CD14-positive monocyte (primary cell): ENCODE measurements at regions not wholly inside any gene's neighbourhood (a gene's known extent, or its start where the extent isn't known, plus 50 kb on each side); places are given as distances from the start of the nearest gene placed in this dataset.

Experiments used
- DNase-seq, 3 donors: peaks; one replicate each; pipeline ENCODE4 v3.0.0-alpha.2; 2011 to 2022
- H2AFZ ChIP-seq: 2 replicates; pipeline ENCODE4 v1.6.0; 2012; ENCODE audit warnings: mild to moderate bottlenecking, low read depth, low read length, inconsistent platforms; ENCODE audit not compliant: insufficient read depth, poor library complexity, severe bottlenecking
- H3K27ac ChIP-seq, 2 donors: 1 replicate in 1 of 2; 2 replicates in 1 of 2; pipeline ENCODE4 v1.5.1; 2012 to 2013; ENCODE audit warnings: low read length in 2 of 2, control low read depth in 1 of 2, inconsistent platforms in 1 of 2, low read depth in 1 of 2, mild to moderate bottlenecking in 1 of 2
- H3K27me3 ChIP-seq, 2 donors: one replicate each; pipeline versions ENCODE4 v1.6.0 to v1.6.1; 2011 to 2013; ENCODE audit warnings: low read length in 2 of 2; ENCODE audit not compliant: control insufficient read depth in 2 of 2, insufficient read depth in 2 of 2
- H3K36me3 ChIP-seq, 2 donors: replicated peaks in 1 of 2; 1 replicate in 1 of 2; 2 replicates in 1 of 2; pipeline versions ENCODE4 v1.5.1 to v1.6.1; 2012 to 2013; ENCODE audit warnings: low read length in 2 of 2, control low read depth in 1 of 2, inconsistent platforms in 1 of 2, mild to moderate bottlenecking in 1 of 2; ENCODE audit not compliant: insufficient read depth in 2 of 2, control insufficient read depth in 1 of 2
- H3K4me1 ChIP-seq, 2 donors: 1 replicate in 1 of 2; 2 replicates in 1 of 2; pipeline versions ENCODE4 v1.5.1 to v1.6.1; 2012 to 2013; ENCODE audit warnings: low read length in 2 of 2, control low read depth in 1 of 2, inconsistent platforms in 1 of 2, mild to moderate bottlenecking in 1 of 2, moderate library complexity in 1 of 2; ENCODE audit not compliant: insufficient read depth in 2 of 2, control insufficient read depth in 1 of 2
- H3K4me2 ChIP-seq: replicated peaks from 2 replicates; pipeline ENCODE3; 2012; ENCODE audit warnings: low read length, moderate library complexity, mild to moderate bottlenecking; ENCODE audit not compliant: poor library complexity, severe bottlenecking; ENCODE audit errors: extremely low read depth
- H3K4me3 ChIP-seq, 3 experiments: fragments of 200-600 bp in 1 of 3; sonication (generic) in 1 of 3; replicated peaks in 1 of 3; 1 replicate in 2 of 3; 2 replicates in 1 of 3; pipeline ENCODE4 v1.5.1; 2011 to 2013; ENCODE audit warnings: low read length in 3 of 3, mild to moderate bottlenecking in 3 of 3, control low read depth in 2 of 3, low read depth in 2 of 3, inconsistent platforms in 1 of 3, moderate library complexity in 1 of 3
- H3K79me2 ChIP-seq: 2 replicates; pipeline ENCODE4 v1.6.0; 2012; ENCODE audit warnings: mild to moderate bottlenecking, control low read depth, inconsistent platforms, low read length, moderate library complexity; ENCODE audit not compliant: insufficient read depth
- H3K9ac ChIP-seq: 2 replicates; pipeline ENCODE4 v1.6.0; 2017; ENCODE audit warnings: low read length, mild to moderate bottlenecking; ENCODE audit not compliant: insufficient read depth, poor library complexity, severe bottlenecking
- H3K9me3 ChIP-seq, 2 donors: replicated peaks in 1 of 2; 1 replicate in 1 of 2; 2 replicates in 1 of 2; pipeline versions ENCODE4 v1.5.1 to v1.6.1; 2012 to 2013; ENCODE audit warnings: low read length in 2 of 2, control low read depth in 1 of 2; ENCODE audit not compliant: control insufficient read depth in 1 of 2, insufficient read depth in 1 of 2
- H4K20me1 ChIP-seq: 2 replicates; pipeline ENCODE4 v1.6.0; 2012; ENCODE audit warnings: mild to moderate bottlenecking, low read length, control low read depth, moderate library complexity; ENCODE audit not compliant: insufficient read depth
- H3K27ac Mint-ChIP-seq, 7 donors: one replicate each; pipeline ENCODE4 v1.8.0; 2020; ENCODE audit warnings: mild to moderate bottlenecking in 7 of 7, mixed read lengths in 7 of 7, moderate library complexity in 6 of 7, inconsistent platforms in 2 of 7
- H3K27me3 Mint-ChIP-seq, 3 donors: one replicate each; pipeline ENCODE4 v1.8.0; 2021 to 2022; ENCODE audit warnings: low read depth in 3 of 3, mild to moderate bottlenecking in 3 of 3, mixed read lengths in 3 of 3, moderate library complexity in 3 of 3, inconsistent platforms in 1 of 3
- H3K36me3 Mint-ChIP-seq, 2 donors: one replicate each; pipeline ENCODE4 v1.8.0; 2020; ENCODE audit warnings: mixed read lengths in 2 of 2, inconsistent platforms in 1 of 2, mild to moderate bottlenecking in 1 of 2
- H3K4me1 Mint-ChIP-seq: one replicate; pipeline ENCODE4 v1.8.0; 2020; ENCODE audit warnings: mild to moderate bottlenecking, mixed read lengths
- H3K4me3 Mint-ChIP-seq, 2 donors: one replicate each; pipeline ENCODE4 v1.8.0; 2020; ENCODE audit warnings: mild to moderate bottlenecking in 2 of 2, mixed read lengths in 2 of 2, moderate library complexity in 1 of 2
- H3K9me3 Mint-ChIP-seq, 7 donors: one replicate each; pipeline ENCODE4 v1.8.0; 2020 to 2022; ENCODE audit warnings: mixed read lengths in 7 of 7, mild to moderate bottlenecking in 6 of 7, moderate library complexity in 6 of 7, inconsistent platforms in 2 of 7
- WGBS: methylation state at CpG from one replicate; pipeline ENCODE4 v1.1.5; 2013; ENCODE audit warnings: missing lambda C conversion rate; ENCODE audit not compliant: insufficient coverage; 5-methylcytosine and 5-hydroxymethylcytosine counted together
- intact Hi-C, 2 donors: fragments of 100-400 bp; cut with micrococcal nuclease; formaldehyde crosslinking; loops; one replicate each; pipeline versions ENCODE4 v1.15.0 to v1.15.1; 2023
- TF ChIP-seq, protein P1 (sequence below): fragments of 200-600 bp; IDR thresholded peaks from one replicate; pipeline ENCODE4 v1.8.0; 2022; ENCODE audit warnings: antibody characterized with exemption, mild to moderate bottlenecking

DNA sequence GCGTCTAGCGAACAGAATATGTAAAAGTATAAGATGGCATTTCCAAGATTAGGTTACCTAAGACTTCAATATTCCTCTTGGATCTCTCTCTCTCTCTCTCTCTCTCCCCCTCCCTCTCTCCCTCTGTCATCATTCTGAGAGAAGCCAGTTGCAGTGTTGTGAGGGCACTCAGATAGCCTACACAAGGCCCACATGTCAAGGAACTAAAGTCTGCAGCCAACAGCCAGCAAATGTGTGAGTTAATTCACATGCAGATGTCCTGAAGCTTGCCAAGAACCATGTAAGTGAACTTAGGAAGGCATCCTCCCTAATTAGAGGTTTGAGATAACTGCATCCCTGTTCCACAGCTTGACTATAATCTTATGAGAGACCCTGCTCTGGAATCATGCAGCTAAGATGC, 822.9 kb upstream of the PRR20A start:
- H3K4me1 Mint-ChIP-seq, result no peaks in the 10 kb centered on the region
- H3K27me3 Mint-ChIP-seq, result no peaks in the 10 kb centered on the region
- no peaks in the 10 kb centered on the region for H3K36me3 Mint-ChIP-seq
- Histone ChIP-seq H4K20me1 (no peaks in the 10 kb centered on the region), H2AFZ (no peak overlapping the region), H3K36me3 (no peaks in the 10 kb centered on the region), H3K9me3 (no peaks in the 10 kb centered on the region), H3K4me3 (no peak overlapping the region), H3K79me2 (no peaks in the 10 kb centered on the region), H3K9ac (no peak overlapping the region), H3K27ac (no peak overlapping the region), H3K4me1 (no peaks in the 10 kb centered on the region), H3K27me3 (no peaks in the 10 kb centered on the region), H3K4me2 (no peak overlapping the region)
- H3K27ac Mint-ChIP-seq, result no peak overlapping the region
- H3K9me3 Mint-ChIP-seq, result peaks cover 0 to 3% (median 0%) of the 10 kb centered on the region in 7 donors
- intact Hi-C loops, result no loop called here
- DNase-seq, result no peak
- no peak overlapping the region for H3K4me3 Mint-ChIP-seq
- WGBS, result no CpG with 5 or more reads among the region's 2 CpGs
- TF ChIP-seq, protein P1, sequence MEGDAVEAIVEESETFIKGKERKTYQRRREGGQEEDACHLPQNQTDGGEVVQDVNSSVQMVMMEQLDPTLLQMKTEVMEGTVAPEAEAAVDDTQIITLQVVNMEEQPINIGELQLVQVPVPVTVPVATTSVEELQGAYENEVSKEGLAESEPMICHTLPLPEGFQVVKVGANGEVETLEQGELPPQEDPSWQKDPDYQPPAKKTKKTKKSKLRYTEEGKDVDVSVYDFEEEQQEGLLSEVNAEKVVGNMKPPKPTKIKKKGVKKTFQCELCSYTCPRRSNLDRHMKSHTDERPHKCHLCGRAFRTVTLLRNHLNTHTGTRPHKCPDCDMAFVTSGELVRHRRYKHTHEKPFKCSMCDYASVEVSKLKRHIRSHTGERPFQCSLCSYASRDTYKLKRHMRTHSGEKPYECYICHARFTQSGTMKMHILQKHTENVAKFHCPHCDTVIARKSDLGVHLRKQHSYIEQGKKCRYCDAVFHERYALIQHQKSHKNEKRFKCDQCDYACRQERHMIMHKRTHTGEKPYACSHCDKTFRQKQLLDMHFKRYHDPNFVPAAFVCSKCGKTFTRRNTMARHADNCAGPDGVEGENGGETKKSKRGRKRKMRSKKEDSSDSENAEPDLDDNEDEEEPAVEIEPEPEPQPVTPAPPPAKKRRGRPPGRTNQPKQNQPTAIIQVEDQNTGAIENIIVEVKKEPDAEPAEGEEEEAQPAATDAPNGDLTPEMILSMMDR, result no peak

DNA sequence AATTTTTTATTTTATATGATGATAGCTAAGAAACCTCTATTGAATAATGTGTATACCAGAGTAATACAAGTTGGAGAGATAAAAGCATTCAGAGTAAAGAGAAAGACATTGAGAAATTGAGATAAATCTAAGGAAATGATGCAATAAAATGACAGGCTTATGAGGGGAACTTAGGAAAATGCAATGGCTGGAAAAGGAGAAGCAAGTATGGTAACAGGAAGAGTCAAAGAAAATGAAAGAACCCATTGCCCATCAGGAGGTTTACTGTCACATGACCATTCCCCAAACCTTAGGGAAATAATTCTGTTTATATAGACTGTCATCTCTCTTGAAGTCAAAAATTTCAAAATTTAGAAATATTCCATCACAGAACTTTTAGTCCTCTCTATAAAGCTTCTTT, 808.0 kb upstream of the PRR20A start:
- no peaks in the 10 kb centered on the region for H3K9me3 ChIP-seq
- Mint-ChIP-seq H3K9me3 (peaks cover 0 to 3% (median 0%) of the 10 kb centered on the region in 7 donors), H3K27me3 (peaks cover 0 to 2% (median 0%) of the 10 kb centered on the region in 3 donors), H3K4me3 (no peak overlapping the region), H3K36me3 (no peaks in the 10 kb centered on the region), H3K4me1 (no peaks in the 10 kb centered on the region), H3K27ac (no peak overlapping the region)
- no peak overlapping the region for H3K27ac ChIP-seq
- H3K79me2 ChIP-seq, result no peaks in the 10 kb centered on the region
- TF ChIP-seq, protein P1, result no peak
- no peak overlapping the region for H3K9ac ChIP-seq
- H4K20me1 ChIP-seq, result no peaks in the 10 kb centered on the region
- no peaks in the 10 kb centered on the region for H3K27me3 ChIP-seq
- no peak overlapping the region for H3K4me3 ChIP-seq
- DNase-seq, result no peak
- H3K4me2 ChIP-seq, result no peak overlapping the region
- intact Hi-C loops, result no loop called here
- H3K4me1 ChIP-seq, result no peaks in the 10 kb centered on the region
- no peak overlapping the region for H2AFZ ChIP-seq
- H3K36me3 ChIP-seq, result no peaks in the 10 kb centered on the region
